ENCODE measurements at regions not wholly inside any gene's neighbourhood (a gene's known extent, or its start where the extent isn't known, plus 50 kb on each side); places are given as distances from the start of the nearest gene placed in this dataset.

DNA sequence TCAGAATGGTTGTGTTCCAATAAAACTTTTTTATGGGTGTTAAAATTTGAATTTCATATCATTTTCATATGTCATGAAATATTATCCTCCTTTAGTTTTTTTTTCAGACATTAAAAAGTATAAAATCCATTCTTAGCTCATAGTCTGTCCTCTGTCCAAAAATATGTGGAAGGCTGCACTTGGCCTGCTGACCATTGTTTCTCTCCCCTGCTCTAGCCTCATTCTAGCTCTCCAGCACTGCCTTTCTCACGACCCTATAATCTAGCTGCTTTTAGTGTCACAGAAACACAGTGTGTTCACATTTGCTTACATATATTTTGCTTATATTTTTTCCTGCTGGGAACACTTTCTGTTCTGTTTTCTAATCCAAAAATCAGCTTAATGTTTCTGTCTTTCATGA, 165.0 kb upstream of the ANK2 start:
- H3K4me3 ChIP-seq (ENCODE audit: low read length) = no peak overlapping the region
- TF ChIP-seq, protein P1, sequence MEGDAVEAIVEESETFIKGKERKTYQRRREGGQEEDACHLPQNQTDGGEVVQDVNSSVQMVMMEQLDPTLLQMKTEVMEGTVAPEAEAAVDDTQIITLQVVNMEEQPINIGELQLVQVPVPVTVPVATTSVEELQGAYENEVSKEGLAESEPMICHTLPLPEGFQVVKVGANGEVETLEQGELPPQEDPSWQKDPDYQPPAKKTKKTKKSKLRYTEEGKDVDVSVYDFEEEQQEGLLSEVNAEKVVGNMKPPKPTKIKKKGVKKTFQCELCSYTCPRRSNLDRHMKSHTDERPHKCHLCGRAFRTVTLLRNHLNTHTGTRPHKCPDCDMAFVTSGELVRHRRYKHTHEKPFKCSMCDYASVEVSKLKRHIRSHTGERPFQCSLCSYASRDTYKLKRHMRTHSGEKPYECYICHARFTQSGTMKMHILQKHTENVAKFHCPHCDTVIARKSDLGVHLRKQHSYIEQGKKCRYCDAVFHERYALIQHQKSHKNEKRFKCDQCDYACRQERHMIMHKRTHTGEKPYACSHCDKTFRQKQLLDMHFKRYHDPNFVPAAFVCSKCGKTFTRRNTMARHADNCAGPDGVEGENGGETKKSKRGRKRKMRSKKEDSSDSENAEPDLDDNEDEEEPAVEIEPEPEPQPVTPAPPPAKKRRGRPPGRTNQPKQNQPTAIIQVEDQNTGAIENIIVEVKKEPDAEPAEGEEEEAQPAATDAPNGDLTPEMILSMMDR (conservative IDR thresholded peaks at IDR 0.05; ENCODE audit: low read depth, low read length) = no peak
- DNase-seq (ENCODE audit: low read depth) = no peak

DNA sequence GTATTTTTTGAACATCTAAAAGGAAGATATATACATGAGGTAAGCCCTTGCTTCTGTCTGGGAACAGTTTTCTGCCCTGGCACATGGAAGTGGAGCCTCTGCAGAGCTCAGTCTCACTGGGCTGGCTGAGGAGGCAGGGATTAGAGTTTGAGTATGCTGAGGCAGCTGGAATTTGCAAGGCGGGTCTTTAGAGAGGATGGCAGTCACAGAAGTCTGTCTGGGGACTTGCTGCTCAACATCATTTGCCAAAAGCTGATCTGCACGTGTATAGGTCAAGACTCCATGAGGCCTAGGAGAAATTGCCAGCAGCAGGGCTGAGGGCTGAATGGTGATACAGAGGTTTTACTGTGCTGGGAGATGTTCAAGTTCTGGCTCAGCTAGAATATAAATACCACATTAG, 163.6 kb upstream of the ANK2 start:
- TF ChIP-seq, protein P1 (conservative IDR thresholded peaks at IDR 0.05; ENCODE audit: low read depth, low read length) = no peak
- DNase-seq (ENCODE audit: low read depth) = no peak
- H3K4me3 ChIP-seq (ENCODE audit: low read length) = no peak overlapping the region

DNA sequence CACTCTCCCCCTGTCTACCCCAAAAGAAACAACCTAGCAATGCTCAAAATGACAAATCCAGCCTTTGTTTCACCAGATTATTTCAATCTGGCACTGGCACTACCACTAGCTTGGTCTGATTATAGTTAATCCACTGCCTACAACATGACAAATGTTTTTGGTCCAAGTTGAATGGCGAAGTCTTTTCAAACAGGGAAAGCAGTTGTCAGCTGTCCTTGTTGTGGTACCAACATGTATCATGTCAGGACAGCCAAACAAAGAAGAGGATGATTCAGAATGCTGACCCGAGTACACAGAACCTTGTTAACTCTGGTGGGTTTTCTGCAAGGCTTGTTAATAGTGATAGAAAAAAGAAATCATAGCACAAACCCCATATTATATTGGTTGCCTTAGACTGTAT, 160.8 kb upstream of the ANK2 start:
- H3K4me3 ChIP-seq (ENCODE audit: low read length) = no peak overlapping the region
- TF ChIP-seq, protein P1 (conservative IDR thresholded peaks at IDR 0.05; ENCODE audit: low read depth, low read length) = no peak
- no peak for DNase-seq (ENCODE audit: low read depth)

DNA sequence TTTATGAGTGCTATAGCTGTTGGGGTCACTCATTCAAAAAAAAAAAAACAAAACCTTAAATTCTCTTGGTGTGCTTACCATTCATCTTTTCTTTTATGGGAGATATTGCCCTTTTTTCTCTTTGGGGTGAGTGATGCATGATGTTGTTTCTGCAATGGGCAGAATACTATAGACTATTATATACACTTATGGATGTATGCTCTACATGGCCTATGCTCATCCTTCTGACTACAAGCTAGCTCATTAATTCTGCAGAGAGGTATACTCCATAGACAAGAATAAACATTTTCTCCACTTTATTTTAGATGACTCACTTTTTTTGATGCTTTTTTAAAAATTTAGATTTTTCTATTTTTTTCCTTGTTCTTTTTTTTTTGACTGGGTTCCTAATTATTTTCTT, 160.3 kb upstream of the ANK2 start:
- no peak for DNase-seq (ENCODE audit: low read depth)
- TF ChIP-seq, protein P1 (conservative IDR thresholded peaks at IDR 0.05; ENCODE audit: low read depth, low read length) = no peak
- no peak overlapping the region for H3K4me3 ChIP-seq (ENCODE audit: low read length)

DNA sequence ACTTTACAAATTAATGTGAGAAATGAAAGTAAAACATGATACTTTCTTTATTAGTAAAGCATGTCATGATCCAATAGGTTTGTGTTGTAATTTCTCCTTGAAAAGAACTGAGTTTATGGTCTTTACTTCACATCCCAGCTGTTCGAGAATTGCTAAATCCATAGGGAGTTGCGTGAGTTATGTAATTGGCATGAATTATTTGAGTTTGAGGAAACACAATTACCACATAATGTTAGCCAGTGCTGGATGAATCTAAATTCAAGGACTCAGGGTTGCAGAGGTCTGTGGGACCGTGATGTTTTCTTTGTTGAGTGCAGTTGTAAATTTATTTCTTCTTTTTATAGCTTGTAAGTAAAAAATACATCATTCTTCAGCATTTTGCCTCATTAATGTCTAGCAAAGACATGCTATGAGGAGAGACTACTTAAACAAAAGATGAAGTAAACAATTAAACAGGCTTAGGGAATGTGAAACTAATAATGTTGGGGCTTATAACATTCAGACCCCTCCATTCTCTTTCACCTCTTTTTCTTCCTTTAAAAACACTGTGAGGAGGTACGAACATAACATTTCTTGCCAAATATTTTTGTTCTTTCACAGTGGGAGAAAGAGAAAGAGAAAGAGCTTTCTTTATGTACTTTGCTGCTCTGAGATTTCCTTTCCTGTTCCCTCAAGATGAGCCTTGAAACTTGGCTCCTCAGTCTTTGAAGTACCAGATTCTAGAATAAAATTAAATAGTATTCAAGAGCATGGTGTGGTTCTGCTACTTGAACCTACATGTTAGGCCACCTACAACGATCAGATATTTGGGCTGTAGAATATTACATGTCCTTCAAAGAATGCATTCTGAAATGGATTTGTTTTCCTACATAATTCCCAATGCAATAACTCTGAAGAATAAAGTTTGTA, 159.6 kb upstream of the ANK2 start:
- TF ChIP-seq, protein P1 (conservative IDR thresholded peaks at IDR 0.05; ENCODE audit: low read depth, low read length) = no peak
- H3K4me3 ChIP-seq (ENCODE audit: low read length) = no peak overlapping the region
- no peak for DNase-seq (ENCODE audit: low read depth)

DNA sequence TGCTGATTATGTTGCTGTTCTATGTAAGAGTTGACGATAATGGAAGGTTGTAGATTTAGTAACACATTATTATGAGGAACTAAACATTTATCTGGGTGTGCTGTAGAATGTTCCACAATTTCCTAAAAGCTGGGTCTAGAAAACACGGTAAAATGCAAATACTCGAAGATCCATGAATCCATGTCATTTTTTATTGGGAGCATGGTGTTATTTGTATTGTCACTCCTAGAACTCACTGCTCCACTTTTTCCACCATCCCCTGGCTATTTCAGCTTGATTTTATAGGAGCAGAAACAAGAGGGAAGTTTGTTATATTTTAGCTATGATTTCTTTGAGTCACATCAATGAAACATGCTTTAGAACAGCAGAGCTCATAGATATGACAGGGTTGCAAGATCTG, 155.0 kb upstream of the ANK2 start:
- TF ChIP-seq, protein P1 (conservative IDR thresholded peaks at IDR 0.05; ENCODE audit: low read depth, low read length) = no peak
- H3K4me3 ChIP-seq (ENCODE audit: low read length) = no peak overlapping the region
- no peak for DNase-seq (ENCODE audit: low read depth)

DNA sequence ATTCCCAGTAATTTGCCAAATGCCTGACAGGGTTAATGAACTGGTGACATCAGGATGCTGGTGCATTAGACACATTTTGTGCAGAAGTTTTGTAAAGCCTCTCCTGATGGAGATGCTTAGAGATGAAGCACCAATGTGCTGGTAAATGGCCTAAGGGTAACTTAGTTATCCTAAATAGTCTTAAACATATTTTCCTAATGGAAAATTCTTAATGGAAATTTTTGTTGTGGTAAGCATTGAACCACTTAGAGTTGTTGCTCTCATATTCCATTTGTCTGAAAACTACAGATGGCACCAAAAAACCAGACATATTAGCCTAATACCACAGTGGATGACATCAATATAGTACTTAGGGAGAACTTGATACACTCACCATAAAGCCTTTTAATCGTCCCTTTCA, 154.5 kb upstream of the ANK2 start:
- H3K4me3 ChIP-seq (ENCODE audit: low read length) = no peak overlapping the region
- TF ChIP-seq, protein P1 (conservative IDR thresholded peaks at IDR 0.05; ENCODE audit: low read depth, low read length) = no peak
- DNase-seq (ENCODE audit: low read depth) = no peak

Data from retinal pigment epithelial cell (primary cell).